ENCODE measurements at regions not wholly inside any gene's neighbourhood (a gene's known extent, or its start where the extent isn't known, plus 50 kb on each side); places are given as distances from the start of the nearest gene placed in this dataset.

DNA sequence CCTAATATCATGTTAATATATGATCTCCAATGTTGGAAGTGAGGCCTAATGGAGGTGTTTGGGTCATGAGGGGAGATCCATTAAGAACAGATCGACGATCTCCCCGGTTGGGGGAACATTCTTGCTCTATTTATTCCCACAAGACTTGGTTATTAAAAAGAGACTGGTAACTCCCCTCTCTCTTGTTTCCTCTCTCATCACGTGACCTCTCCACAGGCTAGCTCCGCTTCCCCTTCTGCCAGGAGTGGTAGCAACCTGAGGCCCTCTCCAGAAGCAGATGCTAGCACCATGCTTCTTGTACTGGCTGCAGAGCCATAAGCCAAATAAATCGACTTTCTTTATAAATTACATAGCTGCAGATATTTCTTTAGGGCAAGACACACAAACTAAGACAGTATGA, 794.4 kb downstream of the MTRR start:
- H3K4me3 ChIP-seq (replicated peaks in 1 of 3; ENCODE audit: insufficient read depth in 1 of 3, low read depth in 1 of 3, low read length in 3 of 3): no peak overlapping the region
- FAIRE-seq (no peak), DNase-seq (ENCODE audit: low read depth, low spot score) (no peak)
- H3K27ac ChIP-seq (ENCODE audit: insufficient read depth, low read depth, low read length): no peak overlapping the region
- POLR2A ChIA-PET: no interaction called here
- no peaks in the 10 kb centered on the region for H3K4me1 ChIP-seq (ENCODE audit: control insufficient read depth, extremely low read depth, insufficient read depth, low read length)
- H2AFZ ChIP-seq (ENCODE audit: low read depth, low read length): no peak overlapping the region
- H3K79me2 ChIP-seq (ENCODE audit: control insufficient read depth, insufficient read depth, low read length): no peaks in the 10 kb centered on the region
- H3K4me2 ChIP-seq (ENCODE audit: insufficient read depth, low read length): no peak overlapping the region
- dilution Hi-C loops (cut with MboI; ENCODE audit: extremely low pct_ligation_motif_present, low sequenced_read_pairs) (no loop called here), intact Hi-C loops (cut with micrococcal nuclease) (no loop called here)
- no peaks in the 10 kb centered on the region for H3K9me1 ChIP-seq (replicated peaks; ENCODE audit: control insufficient read depth, extremely low read depth, insufficient read depth, low read length)
- no TSS peak for BruUV-seq (replicated peaks)
- CTCF ChIA-PET: no interaction called here
- H4K20me1 ChIP-seq (replicated peaks; ENCODE audit: control insufficient read depth, extremely low read depth, insufficient read depth, low read length): no peaks in the 10 kb centered on the region
- H3K9ac ChIP-seq (replicated peaks; ENCODE audit: extremely low read depth, insufficient read depth, low read length): no peak overlapping the region
- H3K27me3 ChIP-seq (ENCODE audit: control insufficient read depth in 2 of 2, insufficient read depth in 2 of 2, low read length in 2 of 2): no peaks in the 10 kb centered on the region
- TF ChIP-seq FOS (IDR thresholded peaks at IDR 0.05; ENCODE audit: borderline replicate concordance, insufficient read depth, low read length) (no peak), POLR2AphosphoS5 (IDR thresholded peaks at IDR 0.05; ENCODE audit: insufficient read depth, low read depth, low read length) (no peak), JUN (IDR thresholded peaks at IDR 0.05; ENCODE audit: borderline replicate concordance, insufficient read depth, insufficient read length, low read depth) (no peak), MYC (IDR thresholded peaks at IDR 0.05; ENCODE audit: low read depth, low read length) (no peak), CTCF (IDR thresholded peaks at IDR 0.05; ENCODE audit: extremely low read depth in 1 of 2, insufficient read depth in 1 of 2, low read depth in 1 of 2, low read length in 2 of 2) (no peak), EZH2 (IDR thresholded peaks at IDR 0.05; ENCODE audit: borderline replicate concordance, low read depth, low read length, severe bottlenecking) (no peak), GATA2 (IDR thresholded peaks at IDR 0.05; ENCODE audit: insufficient read depth, insufficient read length, low read depth, low read length) (no peak), POLR2A (IDR thresholded peaks at IDR 0.05; ENCODE audit: low read depth, low read length) (no peak)
- TF ChIP-seq, protein P1, sequence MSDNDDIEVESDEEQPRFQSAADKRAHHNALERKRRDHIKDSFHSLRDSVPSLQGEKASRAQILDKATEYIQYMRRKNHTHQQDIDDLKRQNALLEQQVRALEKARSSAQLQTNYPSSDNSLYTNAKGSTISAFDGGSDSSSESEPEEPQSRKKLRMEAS (IDR thresholded peaks at IDR 0.05; ENCODE audit: insufficient read depth, insufficient read length): no peak
- H3K9me3 ChIP-seq (replicated peaks; ENCODE audit: control insufficient read depth, insufficient read depth, low read length): no peaks in the 10 kb centered on the region
- H3K36me3 ChIP-seq (ENCODE audit: control insufficient read depth in 2 of 2, extremely low read depth in 1 of 2, insufficient read depth in 2 of 2, low read length in 2 of 2): no peaks in the 10 kb centered on the region

All from endothelial cell of umbilical vein (primary cell).